Upper lobe of left lung (tissue), 4 donors: ENCODE measurements at regions not wholly inside any gene's neighbourhood (a gene's known extent, or its start where the extent isn't known, plus 50 kb on each side); places are given as distances from the start of the nearest gene placed in this dataset.

Experiments
- CTCF ChIP-seq, 6 experiments: fragments of 450-650 bp in 4 of 6; fragments of 200-600 bp in 2 of 6; sonication (generic) in 2 of 6; IDR thresholded peaks; one replicate each; pipeline ENCODE4 v1.5.1; 2016 to 2019; ENCODE audit warnings: antibody characterized with exemption in 6 of 6
- EP300 ChIP-seq, 4 donors: sonication (generic); formaldehyde crosslinking; IDR thresholded peaks; one replicate each; pipeline ENCODE4 v1.5.1; 2017; ENCODE audit warnings: antibody characterized with exemption in 4 of 4, control low read depth in 2 of 4
- POLR2A ChIP-seq, 4 donors: fragments of 450-650 bp; IDR thresholded peaks; one replicate each; pipeline ENCODE4 v1.5.1; 2016 to 2017; ENCODE audit warnings: antibody characterized with exemption in 4 of 4, mild to moderate bottlenecking in 2 of 4
- POLR2AphosphoS5 ChIP-seq, 2 donors: sonication (generic); formaldehyde crosslinking; IDR thresholded peaks; one replicate each; pipeline ENCODE4 v1.5.1; 2017; ENCODE audit warnings: antibody characterized with exemption in 2 of 2

DNA sequence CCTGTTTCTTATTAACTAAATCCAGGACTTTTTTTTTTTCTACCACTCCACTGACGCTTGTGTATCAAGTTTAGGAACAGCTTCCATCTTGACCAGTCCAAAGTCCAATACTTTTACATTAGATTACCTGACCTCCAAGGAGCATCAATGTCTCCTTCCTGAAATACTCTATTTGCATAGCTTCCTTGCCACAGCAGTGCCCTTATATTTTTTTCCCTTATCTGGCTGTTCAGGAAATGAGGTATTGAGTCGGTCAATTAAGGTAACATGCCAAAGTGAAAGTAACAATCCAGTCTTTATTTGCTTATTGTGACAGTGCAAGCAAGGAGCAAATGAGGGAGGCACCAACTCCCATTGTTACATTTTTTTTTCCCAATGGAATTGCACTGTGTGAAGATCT lies 730.8 kb upstream of the NDST4 start:
- no peak for TF ChIP-seq CTCF (IDR thresholded peaks at IDR 0.05)
- TF ChIP-seq EP300 (IDR thresholded peaks at IDR 0.05) = no peak
- TF ChIP-seq POLR2A (IDR thresholded peaks at IDR 0.05) = no peak
- no peak for TF ChIP-seq POLR2AphosphoS5 (IDR thresholded peaks at IDR 0.05)
